GM12864 (cell line): ENCODE measurements at regions not wholly inside any gene's neighbourhood (a gene's known extent, or its start where the extent isn't known, plus 50 kb on each side); places are given as distances from the start of the nearest gene placed in this dataset.
A peak's percentile ranks its signal among the peaks of the same experiment; 100 is the strongest.
"Not testable (repeated sequence)": the region's sequence is repeated elsewhere in the genome, so short reads cannot be mapped to it uniquely, and the experiment has no call there.

ENCODE experiments used
- DNase-seq: peaks from one replicate; pipeline ENCODE4 v3.0.0-alpha.2; 2011; ENCODE audit warnings: low read depth
- H3K4me3 ChIP-seq: 2 replicates; pipeline ENCODE4 v1.5.1; 2011; ENCODE audit warnings: mild to moderate bottlenecking, low read depth, low read length, control low read depth
- CTCF ChIP-seq: IDR thresholded peaks from 2 replicates; pipeline ENCODE4 v1.5.1; 2011; ENCODE audit warnings: low read depth, mild to moderate bottlenecking, moderate library complexity, low read length, control low read depth, inconsistent platforms; ENCODE audit errors: missing control alignments

GRCh38 chr2:87329529-87329928, 307.9 kb upstream of the PLGLB1 start:
- not testable (repeated sequence) for H3K4me3 ChIP-seq, DNase-seq

GRCh38 chr2:87330486-87330885, 308.8 kb upstream of the PLGLB1 start:
- not testable (repeated sequence) for H3K4me3 ChIP-seq, DNase-seq

GRCh38 chr2:87331940-87332583, 310.4 kb upstream of the PLGLB1 start:
- not testable (repeated sequence) for DNase-seq, H3K4me3 ChIP-seq

- not testable (repeated sequence) for DNase-seq, H3K4me3 ChIP-seq
Measured at GRCh38 chr2:87334888-87335287, 313.2 kb upstream of the PLGLB1 start.

- not testable (repeated sequence) for DNase-seq, H3K4me3 ChIP-seq
Measured at GRCh38 chr2:87338998-87339397, 317.4 kb upstream of the PLGLB1 start.

- TF ChIP-seq CTCF = peak; percentile 38
- H3K4me3 ChIP-seq, DNase-seq: not testable (repeated sequence)
Measured at GRCh38 chr2:87341601-87342014, 320.0 kb upstream of the PLGLB1 start.

- H3K4me3 ChIP-seq, DNase-seq: not testable (repeated sequence)
Measured at GRCh38 chr2:87342175-87342574, 320.5 kb upstream of the PLGLB1 start.

- not testable (repeated sequence) for H3K4me3 ChIP-seq, DNase-seq
Measured at GRCh38 chr2:87343347-87343746, 321.7 kb upstream of the PLGLB1 start.

- DNase-seq, H3K4me3 ChIP-seq: not testable (repeated sequence)
Measured at GRCh38 chr2:87345283-87345682, 323.6 kb upstream of the PLGLB1 start.

- not testable (repeated sequence) for DNase-seq, H3K4me3 ChIP-seq
Measured at GRCh38 chr2:87348556-87348955, 326.9 kb upstream of the PLGLB1 start.

- H3K4me3 ChIP-seq, DNase-seq: not testable (repeated sequence)
Measured at GRCh38 chr2:87349006-87349405, 327.4 kb upstream of the PLGLB1 start.

GRCh38 chr2:87352178-87352934, 330.7 kb upstream of the PLGLB1 start:
- not testable (repeated sequence) for H3K4me3 ChIP-seq, DNase-seq

- not testable (repeated sequence) for DNase-seq
Measured at GRCh38 chr2:87353408-87353807, 331.8 kb upstream of the PLGLB1 start.

GRCh38 chr2:87354102-87354501, 332.5 kb upstream of the PLGLB1 start:
- H3K4me3 ChIP-seq, DNase-seq: not testable (repeated sequence)

More at GRCh38 chr2:87353408-87353807, 331.8 kb upstream of the PLGLB1 start:
- H3K4me3 ChIP-seq = not testable (repeated sequence)

- DNase-seq, H3K4me3 ChIP-seq: not testable (repeated sequence)
Measured at GRCh38 chr2:87360250-87360649, 338.6 kb upstream of the PLGLB1 start.

GRCh38 chr2:87360927-87361326, 339.3 kb upstream of the PLGLB1 start:
- H3K4me3 ChIP-seq, DNase-seq: not testable (repeated sequence)

- not testable (repeated sequence) for DNase-seq, H3K4me3 ChIP-seq
Measured at GRCh38 chr2:87361805-87362204, 340.2 kb upstream of the PLGLB1 start.

GRCh38 chr2:87364379-87364778, 342.7 kb upstream of the PLGLB1 start:
- not testable (repeated sequence) for H3K4me3 ChIP-seq, DNase-seq

- DNase-seq, H3K4me3 ChIP-seq: not testable (repeated sequence)
Measured at GRCh38 chr2:87365038-87365437, 343.4 kb upstream of the PLGLB1 start.
